A673 (cell line): ENCODE measurements at regions not wholly inside any gene's neighbourhood (a gene's known extent, or its start where the extent isn't known, plus 50 kb on each side); places are given as distances from the start of the nearest gene placed in this dataset.

ENCODE experiments used
- BruUV-seq: library from RNA; stranded (reverse); fragments of 400-500 nt; replicated peaks from 2 replicates; lab custom pipeline; 2021; lab: Mats Ljungman, UMichigan
- CTCF ChIA-PET: fragments of 300-600 bp; sonication (Branson Sonifier 250); formaldehyde crosslinking; loops from one replicate; lab custom pipeline; 2022; ENCODE audit warnings: antibody characterized with exemption; lab: Charles Lee
- POLR2A ChIA-PET: fragments of 300-600 bp; sonication (Branson Sonifier 250); formaldehyde crosslinking; loops from one replicate; lab custom pipeline; 2022; ENCODE audit warnings: antibody characterized with exemption; ENCODE audit not compliant: low non-redundant PET; lab: Charles Lee
- DNase-seq: peaks from one replicate; pipeline ENCODE4 v3.0.0-alpha.2; 2015; ENCODE audit warnings: low spot score
- H3K27ac ChIP-seq: fragments of 200-600 bp; sonication (generic); 2 replicates; pipeline ENCODE4 v1.5.1; 2016; ENCODE audit warnings: mixed run types, low read depth, mild to moderate bottlenecking, mixed read lengths, antibody characterized with exemption, low read length; ENCODE audit not compliant: poor library complexity, severe bottlenecking
- H3K27me3 ChIP-seq: fragments of 200-600 bp; sonication (generic); replicated peaks from 2 replicates; pipeline ENCODE4 v1.6.1; 2017; ENCODE audit warnings: mixed run types, low read depth, mild to moderate bottlenecking, mixed read lengths, antibody characterized with exemption, low read length; ENCODE audit not compliant: insufficient read depth, poor library complexity
- H3K36me3 ChIP-seq: fragments of 200-600 bp; sonication (generic); 2 replicates; pipeline ENCODE4 v1.6.1; 2016; ENCODE audit warnings: mixed run types, mild to moderate bottlenecking, mixed read lengths, antibody characterized with exemption, low read length; ENCODE audit not compliant: insufficient read depth, poor library complexity, severe bottlenecking
- H3K4me1 ChIP-seq: fragments of 200-600 bp; sonication (generic); 2 replicates; pipeline ENCODE4 v1.6.1; 2017; ENCODE audit warnings: mixed run types, mild to moderate bottlenecking, mixed read lengths, antibody characterized with exemption, low read length; ENCODE audit not compliant: insufficient read depth, poor library complexity, severe bottlenecking
- H3K4me3 ChIP-seq: fragments of 200-600 bp; sonication (generic); 2 replicates; pipeline ENCODE4 v1.5.1; 2016; ENCODE audit warnings: low read depth, mixed run types, mild to moderate bottlenecking, mixed read lengths, low read length; ENCODE audit not compliant: poor library complexity, severe bottlenecking
- H3K9me3 ChIP-seq: fragments of 200-600 bp; sonication (generic); 2 replicates; pipeline ENCODE4 v1.6.1; 2016; ENCODE audit warnings: mixed run types, low read depth, mild to moderate bottlenecking, mixed read lengths, antibody characterized with exemption, low read length; ENCODE audit not compliant: poor library complexity, severe bottlenecking
- CTCF ChIP-seq: fragments of 300-800, 200-600 bp; sonication (generic); conservative IDR thresholded peaks from 2 replicates; pipeline ENCODE4 v1.5.1; 2017; ENCODE audit warnings: low read depth, mild to moderate bottlenecking, antibody characterized with exemption, low read length, moderate library complexity, mixed read lengths
- EZH2 ChIP-seq: fragments of 200-600 bp; sonication (generic); IDR thresholded peaks from 2 replicates; pipeline ENCODE4 v1.6.1; 2017; ENCODE audit warnings: borderline replicate concordance, low read depth, mild to moderate bottlenecking, mixed read lengths, antibody characterized with exemption, low read length; ENCODE audit not compliant: poor library complexity, severe bottlenecking
- intact Hi-C: fragments of 100-400 bp; cut with micrococcal nuclease; formaldehyde crosslinking; loops from one replicate; pipeline ENCODE4 v1.10.0; 2022; ENCODE audit not compliant: unreplicated experiment

GRCh38 chr16:73737637-73738036 is 559.0 kb upstream of the PSMD7 start:
- ChIA-PET POLR2A (no interaction called here), CTCF (no interaction called here)
- DNase-seq = no peak
- Histone ChIP-seq H3K36me3 (no peaks in the 10 kb centered on the region), H3K27ac (no peak overlapping the region), H3K9me3 (no peaks in the 10 kb centered on the region), H3K4me1 (no peaks in the 10 kb centered on the region), H3K4me3 (no peak overlapping the region), H3K27me3 (peaks cover 29% of the 10 kb centered on the region)
- intact Hi-C loops = no loop called here
- TF ChIP-seq CTCF = no peak
- no peak for TF ChIP-seq EZH2
- BruUV-seq = no TSS peak

GRCh38 chr16:73735954-73736353 is 560.7 kb upstream of the PSMD7 start:
- H3K27ac ChIP-seq = no peak overlapping the region
- H3K27me3 ChIP-seq = peaks cover 34% of the 10 kb centered on the region
- POLR2A ChIA-PET = no interaction called here
- no peak overlapping the region for H3K4me3 ChIP-seq
- TF ChIP-seq EZH2 (no peak), CTCF (no peak)
- H3K4me1 ChIP-seq = no peaks in the 10 kb centered on the region
- no TSS peak for BruUV-seq
- CTCF ChIA-PET = no interaction called here
- intact Hi-C loops = no loop called here
- H3K9me3 ChIP-seq = no peaks in the 10 kb centered on the region
- DNase-seq = no peak
- no peaks in the 10 kb centered on the region for H3K36me3 ChIP-seq

- Histone ChIP-seq H3K9me3 (no peaks in the 10 kb centered on the region), H3K27ac (no peak overlapping the region), H3K36me3 (no peaks in the 10 kb centered on the region), H3K4me1 (no peaks in the 10 kb centered on the region), H3K4me3 (no peak overlapping the region), H3K27me3 (peaks cover 25% of the 10 kb centered on the region)
- ChIA-PET POLR2A (no interaction called here), CTCF (no interaction called here)
- no TSS peak for BruUV-seq
- DNase-seq = no peak
- TF ChIP-seq CTCF (no peak), EZH2 (no peak)
- intact Hi-C loops = no loop called here
Observed at GRCh38 chr16:73735018-73735417, 561.6 kb upstream of the PSMD7 start.
